ENCODE measurements at regions not wholly inside any gene's neighbourhood (a gene's known extent, or its start where the extent isn't known, plus 50 kb on each side); places are given as distances from the start of the nearest gene placed in this dataset.

DNA sequence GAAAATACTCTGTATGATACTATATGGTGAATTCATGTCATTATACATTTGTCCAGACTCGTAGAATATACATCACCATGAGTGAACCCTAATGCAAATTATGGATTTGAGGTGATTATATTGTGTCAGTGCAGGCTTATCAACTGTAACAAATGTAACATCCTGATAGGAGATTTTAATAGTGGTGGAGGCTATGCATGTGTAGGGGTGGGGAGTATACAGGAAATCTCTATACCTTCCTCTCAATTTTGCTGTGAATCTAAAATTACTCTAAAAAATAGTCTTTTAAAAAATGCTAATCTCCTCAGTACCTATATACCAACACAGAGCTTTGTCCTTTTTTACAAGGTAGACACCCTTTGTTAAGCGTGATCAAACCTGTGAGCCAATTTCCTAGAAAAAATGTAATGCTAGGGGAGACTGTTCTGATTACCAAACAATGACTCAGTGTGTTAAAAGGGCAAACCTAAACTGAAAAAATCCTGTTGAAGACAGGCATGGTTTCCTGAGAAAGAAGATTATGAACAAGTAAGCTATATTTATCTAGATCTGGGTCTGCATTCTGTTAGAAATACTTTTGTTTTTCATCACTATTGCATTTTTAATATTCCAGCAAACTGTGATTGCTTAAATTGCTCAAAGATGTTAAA, 170.9 kb downstream of the DUSP6 start:
- Histone ChIP-seq H3K4me1 (replicated peaks; ENCODE audit: insufficient read depth) (peaks cover 67% of the 10 kb centered on the region), H3K27ac (peak overlapping the region; percentile 68), H3K4me2 (peak overlapping the region; percentile 44), H3K36me3 (ENCODE audit: low read depth) (no peaks in the 10 kb centered on the region), H2AFZ (no peak overlapping the region), H3K79me2 (ENCODE audit: low read depth) (no peaks in the 10 kb centered on the region), H3K27me3 (ENCODE audit: insufficient read depth, low read depth) (no peaks in the 10 kb centered on the region), H3F3A (ENCODE audit: insufficient read depth, low read depth) (peaks cover 22% of the 10 kb centered on the region), H3K9me3 (ENCODE audit: insufficient read depth, low read depth) (peaks cover 16% of the 10 kb centered on the region; the same call in 1 of the 2 replicates), H3K9me2 (ENCODE audit: insufficient read depth) (no peaks in the 10 kb centered on the region), H3K4me3 (no peak overlapping the region), H4K20me1 (ENCODE audit: insufficient read depth) (no peaks in the 10 kb centered on the region)
- CTCF ChIA-PET = no interaction called here
- POLR2A ChIA-PET (ENCODE audit: unreplicated experiment) = interaction anchor here (0.6 to 0.7 kb wide), 3 partner anchors 28 to 165 kb away, joined by 3 to 4 read pairs (median 4); no protein-coding TSS in a partner anchor
- DNase-seq = peak in 1 of 2 experiments; percentile 76
- intact Hi-C loops (cut with micrococcal nuclease; ENCODE audit: unreplicated experiment) = no loop called here
- BruUV-seq (replicated peaks) = no TSS peak
- TF ChIP-seq EZH2 (IDR thresholded peaks at IDR 0.05; ENCODE audit: low read depth) = no peak
- TF ChIP-seq, protein P1, sequence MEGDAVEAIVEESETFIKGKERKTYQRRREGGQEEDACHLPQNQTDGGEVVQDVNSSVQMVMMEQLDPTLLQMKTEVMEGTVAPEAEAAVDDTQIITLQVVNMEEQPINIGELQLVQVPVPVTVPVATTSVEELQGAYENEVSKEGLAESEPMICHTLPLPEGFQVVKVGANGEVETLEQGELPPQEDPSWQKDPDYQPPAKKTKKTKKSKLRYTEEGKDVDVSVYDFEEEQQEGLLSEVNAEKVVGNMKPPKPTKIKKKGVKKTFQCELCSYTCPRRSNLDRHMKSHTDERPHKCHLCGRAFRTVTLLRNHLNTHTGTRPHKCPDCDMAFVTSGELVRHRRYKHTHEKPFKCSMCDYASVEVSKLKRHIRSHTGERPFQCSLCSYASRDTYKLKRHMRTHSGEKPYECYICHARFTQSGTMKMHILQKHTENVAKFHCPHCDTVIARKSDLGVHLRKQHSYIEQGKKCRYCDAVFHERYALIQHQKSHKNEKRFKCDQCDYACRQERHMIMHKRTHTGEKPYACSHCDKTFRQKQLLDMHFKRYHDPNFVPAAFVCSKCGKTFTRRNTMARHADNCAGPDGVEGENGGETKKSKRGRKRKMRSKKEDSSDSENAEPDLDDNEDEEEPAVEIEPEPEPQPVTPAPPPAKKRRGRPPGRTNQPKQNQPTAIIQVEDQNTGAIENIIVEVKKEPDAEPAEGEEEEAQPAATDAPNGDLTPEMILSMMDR (conservative IDR thresholded peaks at IDR 0.05) = no peak

DNA sequence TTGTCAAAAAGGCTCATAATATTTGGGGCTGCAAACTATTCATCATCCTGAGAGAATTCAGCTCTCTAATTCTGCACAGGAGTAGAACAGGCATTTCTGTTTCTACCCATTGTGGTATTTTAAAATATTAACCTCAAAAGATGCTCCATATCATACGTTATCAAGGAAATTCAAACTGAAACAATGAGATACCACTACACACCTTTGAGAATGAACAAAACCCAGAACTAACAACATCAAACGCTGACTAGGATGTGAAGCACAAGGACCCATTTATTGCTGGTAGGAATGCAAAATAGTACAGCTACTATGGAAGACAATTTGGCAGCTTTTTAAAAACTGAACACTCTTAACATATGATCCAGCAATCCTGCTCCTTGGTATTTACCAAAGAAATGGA, 171.8 kb downstream of the DUSP6 start:
- H3K27me3 ChIP-seq (ENCODE audit: insufficient read depth, low read depth) = no peaks in the 10 kb centered on the region
- no peaks in the 10 kb centered on the region for H3K9me2 ChIP-seq (ENCODE audit: insufficient read depth)
- ChIA-PET CTCF (no interaction called here), POLR2A (ENCODE audit: unreplicated experiment) (interaction anchor here (0.6 kb wide), 1 partner anchor 45 kb away, joined by 14 read pairs; no protein-coding TSS in a partner anchor)
- BruUV-seq (replicated peaks) = no TSS peak
- no peaks in the 10 kb centered on the region for H4K20me1 ChIP-seq (ENCODE audit: insufficient read depth)
- peak overlapping the region; percentile 68 for H3K27ac ChIP-seq
- peaks cover 60% of the 10 kb centered on the region for H3K4me1 ChIP-seq (replicated peaks; ENCODE audit: insufficient read depth)
- H3F3A ChIP-seq (ENCODE audit: insufficient read depth, low read depth) = peaks cover 22% of the 10 kb centered on the region
- H3K4me2 ChIP-seq = peak overlapping the region; percentile 44
- TF ChIP-seq EZH2 (IDR thresholded peaks at IDR 0.05; ENCODE audit: low read depth) = no peak
- TF ChIP-seq, protein P1 (conservative IDR thresholded peaks at IDR 0.05) = no peak
- no peak overlapping the region for H3K4me3 ChIP-seq
- no peaks in the 10 kb centered on the region for H3K79me2 ChIP-seq (ENCODE audit: low read depth)
- H2AFZ ChIP-seq = no peak overlapping the region
- intact Hi-C loops (cut with micrococcal nuclease; ENCODE audit: unreplicated experiment) = loop anchor here (1.0 kb wide), 2 partner anchors 45 to 172 kb away; partner anchors contain the start of gene DUSP6
- H3K36me3 ChIP-seq (ENCODE audit: low read depth) = no peaks in the 10 kb centered on the region
- peaks cover 16% of the 10 kb centered on the region; the same call in 1 of the 2 replicates for H3K9me3 ChIP-seq (ENCODE audit: insufficient read depth, low read depth)
- no peak for DNase-seq

DNA sequence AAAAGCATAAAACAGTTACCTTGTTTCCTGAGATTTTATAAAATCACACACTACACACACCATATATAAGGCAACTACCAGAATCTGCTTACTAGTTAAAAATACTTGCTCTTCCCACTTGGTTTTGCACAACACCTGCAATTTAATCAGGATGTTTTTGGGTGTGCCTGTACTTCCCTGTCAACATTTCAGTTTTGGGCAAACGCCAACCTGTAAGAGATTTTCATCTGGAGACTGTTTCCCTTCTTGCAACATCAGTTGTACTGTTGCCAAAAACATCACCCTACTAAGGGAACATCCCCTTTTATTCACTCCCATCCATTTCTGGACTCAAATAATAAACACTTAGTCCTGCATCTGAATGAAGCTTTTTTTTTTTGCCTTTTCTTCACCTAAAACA, 172.3 kb downstream of the DUSP6 start:
- peak overlapping the region; percentile 68 for H3K27ac ChIP-seq
- no peaks in the 10 kb centered on the region for H3K36me3 ChIP-seq (ENCODE audit: low read depth)
- intact Hi-C loops (cut with micrococcal nuclease; ENCODE audit: unreplicated experiment) = loop anchor here (1.0 kb wide), 2 partner anchors 45 to 172 kb away; partner anchors contain the start of gene DUSP6
- H3K4me2 ChIP-seq = peak overlapping the region; percentile 44
- H4K20me1 ChIP-seq (ENCODE audit: insufficient read depth) = no peaks in the 10 kb centered on the region
- ChIA-PET CTCF (no interaction called here), POLR2A (ENCODE audit: unreplicated experiment) (interaction anchor here (0.6 kb wide), 1 partner anchor 44 kb away, joined by 14 read pairs; no protein-coding TSS in a partner anchor)
- no peaks in the 10 kb centered on the region for H3K79me2 ChIP-seq (ENCODE audit: low read depth)
- no peak overlapping the region for H3K4me3 ChIP-seq
- H3K4me1 ChIP-seq (replicated peaks; ENCODE audit: insufficient read depth) = peaks cover 56% of the 10 kb centered on the region
- no TSS peak for BruUV-seq (replicated peaks)
- TF ChIP-seq EZH2 (IDR thresholded peaks at IDR 0.05; ENCODE audit: low read depth) = no peak
- TF ChIP-seq, protein P1 (conservative IDR thresholded peaks at IDR 0.05) = no peak
- peak; percentile 50 to 88 for DNase-seq
- H3K9me3 ChIP-seq (ENCODE audit: insufficient read depth, low read depth) = peaks cover 14% of the 10 kb centered on the region; the same call in 1 of the 2 replicates
- peaks cover 22% of the 10 kb centered on the region for H3F3A ChIP-seq (ENCODE audit: insufficient read depth, low read depth)
- no peaks in the 10 kb centered on the region for H3K9me2 ChIP-seq (ENCODE audit: insufficient read depth)
- no peak overlapping the region for H2AFZ ChIP-seq
- H3K27me3 ChIP-seq (ENCODE audit: insufficient read depth, low read depth) = no peaks in the 10 kb centered on the region
